Astrocyte of the cerebellum (primary cell): ENCODE measurements at regions not wholly inside any gene's neighbourhood (a gene's known extent, or its start where the extent isn't known, plus 50 kb on each side); places are given as distances from the start of the nearest gene placed in this dataset.

Experiments used
- DNase-seq: peaks from one replicate; pipeline ENCODE4 v3.0.0-alpha.2; 2011; ENCODE audit warnings: low read depth
- H3K4me3 ChIP-seq: 2 replicates; pipeline ENCODE4 v1.5.1; 2011; ENCODE audit warnings: mild to moderate bottlenecking, low read depth, low read length, moderate library complexity
- CTCF ChIP-seq: IDR thresholded peaks from 2 replicates; pipeline ENCODE4 v1.5.1; 2012; ENCODE audit warnings: low read length, low read depth, moderate library complexity, mild to moderate bottlenecking; ENCODE audit errors: missing control alignments
- in situ Hi-C: cut with HindIII; loops from 2 replicates; pipeline ENCODE4 v1.10.0; 2017; ENCODE audit warnings: low sequenced_read_pairs

GRCh38 chr2:224283466-224283965 lies 118.4 kb downstream of the FAM124B start:
- no peak overlapping the region for H3K4me3 ChIP-seq
- no peak for TF ChIP-seq CTCF
- DNase-seq: no peak
- in situ Hi-C loops: loop anchor here (25.0 kb wide), 1 partner anchor 296 kb away; no protein-coding TSS in a partner anchor

GRCh38 chr2:224281374-224281773 lies 120.5 kb downstream of the FAM124B start:
- DNase-seq: no peak
- no peak overlapping the region for H3K4me3 ChIP-seq
- no peak for TF ChIP-seq CTCF
- in situ Hi-C loops: loop anchor here (25.0 kb wide), 1 partner anchor 294 kb away; no protein-coding TSS in a partner anchor

- no peak overlapping the region for H3K4me3 ChIP-seq
- TF ChIP-seq CTCF: no peak
- in situ Hi-C loops: loop anchor here (25.0 kb wide), 1 partner anchor 291 kb away; no protein-coding TSS in a partner anchor
- DNase-seq: no peak
These were observed 123.4 kb downstream of the FAM124B start for GRCh38 chr2:224278531-224278930.

- no peak for DNase-seq
- no peak for TF ChIP-seq CTCF
- in situ Hi-C loops: loop anchor here (25.0 kb wide), 1 partner anchor 289 kb away; no protein-coding TSS in a partner anchor
These were observed 125.7 kb downstream of the FAM124B start for GRCh38 chr2:224276251-224276650.

GRCh38 chr2:224272237-224272910 lies 129.5 kb downstream of the FAM124B start:
- DNase-seq: no peak
- in situ Hi-C loops: no loop called here
- no peak overlapping the region for H3K4me3 ChIP-seq
- no peak for TF ChIP-seq CTCF

More at GRCh38 chr2:224276251-224276650, 125.7 kb downstream of the FAM124B start:
- no peak overlapping the region for H3K4me3 ChIP-seq

GRCh38 chr2:224271617-224272236 lies 130.2 kb downstream of the FAM124B start:
- in situ Hi-C loops: no loop called here
- no peak overlapping the region for H3K4me3 ChIP-seq
- no peak for DNase-seq
- TF ChIP-seq CTCF: no peak
